Left lung (tissue), 4 donors: ENCODE measurements at regions not wholly inside any gene's neighbourhood (a gene's known extent, or its start where the extent isn't known, plus 50 kb on each side); places are given as distances from the start of the nearest gene placed in this dataset.

ENCODE experiments used
- ATAC-seq: fragments of 200-7000 bp; cut with Tn5 transposase; one replicate; pipeline ENCODE4 v1.9.1; 2020; ENCODE audit warnings: moderate library complexity
- DNase-seq, 4 donors: peaks; one replicate each; pipeline ENCODE4 v3.0.0-alpha.2; 2013 to 2020
- H3K27ac ChIP-seq, 2 donors: fragments of 200-600 bp; sonication (generic) in 1 of 2; one replicate each; pipeline versions ENCODE4 v1.5.0 to v1.8.0; 2020 to 2021
- H3K27me3 ChIP-seq, 2 donors: fragments of 200-600 bp; sonication (generic) in 1 of 2; one replicate each; pipeline versions ENCODE4 v1.5.0 to v1.8.0; 2020 to 2021
- H3K36me3 ChIP-seq, 2 donors: fragments of 200-600 bp; sonication (generic) in 1 of 2; one replicate each; pipeline versions ENCODE4 v1.5.0 to v1.8.0; 2020 to 2021
- H3K4me1 ChIP-seq, 2 donors: fragments of 200-600 bp; one replicate each; pipeline ENCODE4 v1.8.0; 2021
- H3K4me3 ChIP-seq, 2 donors: fragments of 200-600 bp; sonication (generic) in 1 of 2; one replicate each; pipeline versions ENCODE4 v1.5.0 to v1.8.0; 2020 to 2021; ENCODE audit warnings: mild to moderate bottlenecking in 1 of 2
- H3K9me3 ChIP-seq, 2 donors: fragments of 200-600 bp; sonication (generic) in 1 of 2; one replicate each; pipeline versions ENCODE4 v1.5.0 to v1.8.0; 2020 to 2021
- CTCF ChIP-seq, 2 donors: fragments of 200-600 bp; sonication (generic) in 1 of 2; IDR thresholded peaks; one replicate each; pipeline versions ENCODE4 v1.5.0 to v1.8.0; 2021; ENCODE audit warnings: antibody characterized with exemption in 2 of 2
- intact Hi-C, 2 donors: fragments of 100-400 bp; cut with DNase I; formaldehyde crosslinking; loops; one replicate each; pipeline versions ENCODE4 v1.11.2 to v1.14.2; 2022
- donor health status: DM: no; HTN: yes; CAD: no.
- donor health status: DM: no; HTN: no; CAD: no.

GRCh38 chr12:95412482-95413311 is 61.3 kb upstream of the METAP2 start:
- ATAC-seq (peak; percentile 59), DNase-seq (no peak)
- no peak overlapping the region for H3K4me3 ChIP-seq
- peak overlapping the region in 1 of 2 donors; percentile 37 for H3K27ac ChIP-seq
- H3K4me1 ChIP-seq: no peaks in the 10 kb centered on the region
- TF ChIP-seq CTCF (IDR thresholded peaks at IDR 0.05): no peak
- intact Hi-C loops: no loop called here
- no peaks in the 10 kb centered on the region for H3K9me3 ChIP-seq
- no peaks in the 10 kb centered on the region for H3K27me3 ChIP-seq
- H3K36me3 ChIP-seq: no peaks in the 10 kb centered on the region

GRCh38 chr12:95413576-95413975 is 60.4 kb upstream of the METAP2 start:
- no peak for DNase-seq
- intact Hi-C loops: no loop called here
- H3K9me3 ChIP-seq: no peaks in the 10 kb centered on the region
- H3K4me3 ChIP-seq: no peak overlapping the region
- H3K36me3 ChIP-seq: no peaks in the 10 kb centered on the region
- no peak overlapping the region for H3K27ac ChIP-seq
- TF ChIP-seq CTCF (IDR thresholded peaks at IDR 0.05): no peak
- no peak for ATAC-seq
- no peaks in the 10 kb centered on the region for H3K27me3 ChIP-seq
- no peaks in the 10 kb centered on the region for H3K4me1 ChIP-seq

GRCh38 chr12:95415451-95415850 is 58.5 kb upstream of the METAP2 start:
- no peaks in the 10 kb centered on the region for H3K27me3 ChIP-seq
- TF ChIP-seq CTCF (IDR thresholded peaks at IDR 0.05): no peak
- ATAC-seq (no peak), DNase-seq (no peak)
- H3K27ac ChIP-seq: no peak overlapping the region
- no peaks in the 10 kb centered on the region for H3K9me3 ChIP-seq
- intact Hi-C loops: no loop called here
- no peaks in the 10 kb centered on the region for H3K36me3 ChIP-seq
- H3K4me3 ChIP-seq: no peak overlapping the region
- H3K4me1 ChIP-seq: no peaks in the 10 kb centered on the region

- TF ChIP-seq CTCF (IDR thresholded peaks at IDR 0.05): no peak
- no peaks in the 10 kb centered on the region for H3K27me3 ChIP-seq
- intact Hi-C loops: no loop called here
- H3K4me1 ChIP-seq: no peaks in the 10 kb centered on the region
- ATAC-seq (no peak), DNase-seq (no peak)
- no peak overlapping the region for H3K4me3 ChIP-seq
- no peaks in the 10 kb centered on the region for H3K9me3 ChIP-seq
- H3K27ac ChIP-seq: no peak overlapping the region
- H3K36me3 ChIP-seq: no peaks in the 10 kb centered on the region
These were observed 57.8 kb upstream of the METAP2 start for GRCh38 chr12:95416111-95416636.

- TF ChIP-seq CTCF (IDR thresholded peaks at IDR 0.05): no peak
- DNase-seq: no peak
- intact Hi-C loops: no loop called here
- no peaks in the 10 kb centered on the region for H3K4me1 ChIP-seq
- no peak overlapping the region for H3K4me3 ChIP-seq
- no peaks in the 10 kb centered on the region for H3K27me3 ChIP-seq
- no peaks in the 10 kb centered on the region for H3K36me3 ChIP-seq
- no peak overlapping the region for H3K27ac ChIP-seq
- no peak for ATAC-seq
- no peaks in the 10 kb centered on the region for H3K9me3 ChIP-seq
These were observed 56.6 kb upstream of the METAP2 start for GRCh38 chr12:95417372-95417771.
